MM.1S (cell line): ENCODE measurements at regions not wholly inside any gene's neighbourhood (a gene's known extent, or its start where the extent isn't known, plus 50 kb on each side); places are given as distances from the start of the nearest gene placed in this dataset.

Experiments used
- DNase-seq: peaks from one replicate; pipeline ENCODE4 v3.0.0-alpha.2; 2015
- H2AFZ ChIP-seq: fragments of 300-600 bp; sonication (generic); 2 replicates; pipeline ENCODE4 v1.6.0; 2016; ENCODE audit warnings: antibody characterized with exemption, low read length
- H3F3A ChIP-seq: fragments of 300-600 bp; sonication (generic); 2 replicates; pipeline ENCODE4 v1.6.1; 2016; ENCODE audit warnings: mild to moderate bottlenecking, antibody characterized with exemption, low read length, moderate library complexity, mixed read lengths; ENCODE audit not compliant: insufficient read depth
- H3K27ac ChIP-seq: fragments of 300-600 bp; sonication (generic); 2 replicates; pipeline ENCODE4 v1.5.1; 2016; ENCODE audit warnings: mild to moderate bottlenecking, low read length
- H3K27me3 ChIP-seq: fragments of 300-600 bp; sonication (generic); replicated peaks from 2 replicates; pipeline ENCODE4 v1.6.0; 2016; ENCODE audit warnings: low read length; ENCODE audit not compliant: insufficient read depth
- H3K36me3 ChIP-seq: fragments of 300-600 bp; sonication (generic); replicated peaks from 2 replicates; pipeline ENCODE4 v1.6.1; 2016; ENCODE audit warnings: mild to moderate bottlenecking, low read length, mixed read lengths; ENCODE audit not compliant: insufficient read depth
- H3K4me1 ChIP-seq: fragments of 300-600 bp; sonication (generic); 2 replicates; pipeline ENCODE4 v1.6.1; 2016; ENCODE audit warnings: low read length, mixed read lengths
- H3K4me2 ChIP-seq: fragments of 300-600 bp; sonication (generic); 2 replicates; pipeline ENCODE4 v1.6.0; 2016; ENCODE audit warnings: low read depth, low read length
- H3K4me3 ChIP-seq: fragments of 300-600 bp; sonication (generic); 2 replicates; pipeline ENCODE4 v1.5.1; 2016; ENCODE audit warnings: low read length, mixed read lengths
- H3K79me2 ChIP-seq: fragments of 300-600 bp; sonication (generic); 2 replicates; pipeline ENCODE4 v1.6.1; 2016; ENCODE audit warnings: mixed run types, low read length, mixed read lengths
- H3K9ac ChIP-seq: fragments of 300-600 bp; sonication (generic); 2 replicates; pipeline ENCODE4 v1.6.1; 2016; ENCODE audit warnings: low read length, mixed read lengths
- H3K9me2 ChIP-seq: fragments of 300-600 bp; sonication (generic); replicated peaks from 2 replicates; pipeline ENCODE4 v1.6.1; 2016; ENCODE audit warnings: mild to moderate bottlenecking, low read length, mixed read lengths; ENCODE audit not compliant: insufficient read depth
- H3K9me3 ChIP-seq: fragments of 300-600 bp; sonication (generic); replicated peaks from 2 replicates; pipeline ENCODE4 v1.6.1; 2016; ENCODE audit warnings: mild to moderate bottlenecking, low read length, mixed read lengths; ENCODE audit not compliant: insufficient read depth
- H4K20me1 ChIP-seq: fragments of 300-600 bp; sonication (generic); 2 replicates; pipeline ENCODE4 v1.6.1; 2016; ENCODE audit warnings: mild to moderate bottlenecking, low read length, moderate library complexity, mixed read lengths; ENCODE audit not compliant: insufficient read depth
- CTCF ChIP-seq: fragments of 300-600 bp; sonication (generic); IDR thresholded peaks from 2 replicates; pipeline ENCODE4 v1.5.1; 2016; ENCODE audit warnings: antibody characterized with exemption, low read length, mixed read lengths
- EZH2 ChIP-seq: fragments of 300-600 bp; sonication (generic); optimal IDR thresholded peaks from 2 replicates; pipeline ENCODE3; 2017; ENCODE audit warnings: low read depth, mild to moderate bottlenecking, antibody characterized with exemption, low read length, mixed read lengths
- EZH2phosphoT487 ChIP-seq: fragments of 300-600 bp; sonication (generic); IDR thresholded peaks from 2 replicates; pipeline ENCODE4 v1.6.1; 2018; ENCODE audit warnings: antibody characterized with exemption, low read length

GRCh38 chr4:123244137-123244536 lies 152.5 kb upstream of the SPRY1 start:
- no peaks in the 10 kb centered on the region for H3K79me2 ChIP-seq
- H3K9me2 ChIP-seq = no peaks in the 10 kb centered on the region
- no peak overlapping the region for H2AFZ ChIP-seq
- no peaks in the 10 kb centered on the region for H3K36me3 ChIP-seq
- no peak overlapping the region for H3K27ac ChIP-seq
- no peak overlapping the region for H3K9ac ChIP-seq
- H3K4me1 ChIP-seq = no peaks in the 10 kb centered on the region
- H3K4me3 ChIP-seq = no peak overlapping the region
- H3K9me3 ChIP-seq = no peaks in the 10 kb centered on the region
- H4K20me1 ChIP-seq = no peaks in the 10 kb centered on the region
- TF ChIP-seq EZH2 (no peak), EZH2phosphoT487 (no peak), CTCF (no peak)
- H3F3A ChIP-seq = no peaks in the 10 kb centered on the region
- H3K4me2 ChIP-seq = no peak overlapping the region
- no peak for DNase-seq
- H3K27me3 ChIP-seq = no peaks in the 10 kb centered on the region

GRCh38 chr4:123246085-123246484 lies 150.5 kb upstream of the SPRY1 start:
- no peaks in the 10 kb centered on the region for H3K79me2 ChIP-seq
- no peaks in the 10 kb centered on the region for H3K27me3 ChIP-seq
- no peak for DNase-seq
- no peaks in the 10 kb centered on the region for H3K9me2 ChIP-seq
- no peak overlapping the region for H2AFZ ChIP-seq
- no peaks in the 10 kb centered on the region for H4K20me1 ChIP-seq
- H3K9ac ChIP-seq = no peak overlapping the region
- H3K27ac ChIP-seq = no peak overlapping the region
- no peaks in the 10 kb centered on the region for H3K4me1 ChIP-seq
- no peaks in the 10 kb centered on the region for H3K36me3 ChIP-seq
- no peak overlapping the region for H3K4me2 ChIP-seq
- TF ChIP-seq CTCF (no peak), EZH2 (no peak), EZH2phosphoT487 (no peak)
- H3K9me3 ChIP-seq = no peaks in the 10 kb centered on the region
- no peaks in the 10 kb centered on the region for H3F3A ChIP-seq
- no peak overlapping the region for H3K4me3 ChIP-seq

GRCh38 chr4:123248085-123248659 lies 148.4 kb upstream of the SPRY1 start:
- H3K9ac ChIP-seq = no peak overlapping the region
- H3K36me3 ChIP-seq = no peaks in the 10 kb centered on the region
- no peak overlapping the region for H3K4me3 ChIP-seq
- H3K27ac ChIP-seq = no peak overlapping the region
- no peak overlapping the region for H3K4me2 ChIP-seq
- no peak for TF ChIP-seq EZH2
- TF ChIP-seq EZH2phosphoT487 = no peak
- TF ChIP-seq CTCF = no peak
- no peak for DNase-seq
- H4K20me1 ChIP-seq = no peaks in the 10 kb centered on the region
- H3K9me2 ChIP-seq = no peaks in the 10 kb centered on the region
- H3F3A ChIP-seq = no peaks in the 10 kb centered on the region
- H2AFZ ChIP-seq = no peak overlapping the region
- no peaks in the 10 kb centered on the region for H3K79me2 ChIP-seq
- H3K27me3 ChIP-seq = no peaks in the 10 kb centered on the region
- H3K9me3 ChIP-seq = no peaks in the 10 kb centered on the region
- no peaks in the 10 kb centered on the region for H3K4me1 ChIP-seq
